ENCODE measurements at regions not wholly inside any gene's neighbourhood (a gene's known extent, or its start where the extent isn't known, plus 50 kb on each side); places are given as distances from the start of the nearest gene placed in this dataset.

DNA sequence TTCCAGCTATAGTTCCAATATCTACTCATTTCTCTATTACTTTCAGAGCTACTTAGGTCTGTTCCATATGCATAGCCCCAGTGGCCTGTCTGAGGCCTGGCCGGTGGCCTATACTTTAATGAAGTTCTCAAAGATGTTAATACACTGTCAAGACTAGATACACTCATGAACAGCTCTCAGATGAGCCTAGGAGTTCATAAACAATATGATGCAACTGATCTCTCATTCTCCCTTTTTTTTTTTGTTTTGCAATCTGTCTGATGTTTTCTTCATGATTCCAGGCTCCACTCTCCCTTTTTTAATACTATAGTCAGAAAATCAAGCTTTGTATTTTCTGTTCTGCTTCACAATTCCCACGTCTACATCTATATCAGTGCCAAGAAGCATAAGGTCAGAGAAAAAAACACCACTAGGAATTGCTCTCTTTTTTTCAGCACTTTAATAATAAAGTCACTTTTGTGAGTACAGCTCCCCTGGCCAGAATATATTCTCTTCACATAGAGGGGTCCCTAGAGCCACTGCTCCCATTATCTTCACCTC, 321.0 kb downstream of the C7orf25 start:
- H3K9me3 ChIP-seq (ENCODE audit: control insufficient read depth, insufficient read depth, low read length), result peaks cover 11% of the 10 kb centered on the region
- no peaks in the 10 kb centered on the region for H3K36me3 ChIP-seq (ENCODE audit: control insufficient read depth, insufficient read depth, low read length)
- no peak overlapping the region for H3K27ac ChIP-seq (ENCODE audit: low read depth, low read length)
- H3K4me3 ChIP-seq (ENCODE audit: low read depth, low read length), result no peak overlapping the region
- no peaks in the 10 kb centered on the region for H3K27me3 ChIP-seq (ENCODE audit: control insufficient read depth, insufficient read depth, low read length)
- no peaks in the 10 kb centered on the region for H3K4me1 ChIP-seq (ENCODE audit: control insufficient read depth, insufficient read depth, low read length)
- H3K9ac ChIP-seq (ENCODE audit: low read depth, low read length), result no peak overlapping the region

GRCh38 chr7:42588876-42589275, 323.0 kb downstream of the C7orf25 start:
- Histone ChIP-seq H3K4me1 (ENCODE audit: control insufficient read depth, insufficient read depth, low read length) (no peaks in the 10 kb centered on the region), H3K4me3 (ENCODE audit: low read depth, low read length) (no peak overlapping the region), H3K27ac (ENCODE audit: low read depth, low read length) (no peak overlapping the region), H3K9ac (ENCODE audit: low read depth, low read length) (no peak overlapping the region), H3K9me3 (ENCODE audit: control insufficient read depth, insufficient read depth, low read length) (peaks cover 16% of the 10 kb centered on the region), H3K27me3 (ENCODE audit: control insufficient read depth, insufficient read depth, low read length) (no peaks in the 10 kb centered on the region), H3K36me3 (ENCODE audit: control insufficient read depth, insufficient read depth, low read length) (no peaks in the 10 kb centered on the region)

GRCh38 chr7:42587806-42588205, 324.1 kb downstream of the C7orf25 start:
- no peaks in the 10 kb centered on the region for H3K36me3 ChIP-seq (ENCODE audit: control insufficient read depth, insufficient read depth, low read length)
- no peaks in the 10 kb centered on the region for H3K4me1 ChIP-seq (ENCODE audit: control insufficient read depth, insufficient read depth, low read length)
- H3K27me3 ChIP-seq (ENCODE audit: control insufficient read depth, insufficient read depth, low read length), result no peaks in the 10 kb centered on the region
- H3K9ac ChIP-seq (ENCODE audit: low read depth, low read length), result no peak overlapping the region
- no peak overlapping the region for H3K4me3 ChIP-seq (ENCODE audit: low read depth, low read length)
- H3K9me3 ChIP-seq (ENCODE audit: control insufficient read depth, insufficient read depth, low read length), result peaks cover 16% of the 10 kb centered on the region
- no peak overlapping the region for H3K27ac ChIP-seq (ENCODE audit: low read depth, low read length)

GRCh38 chr7:42580061-42580460, 331.8 kb downstream of the C7orf25 start:
- Histone ChIP-seq H3K9me3 (ENCODE audit: control insufficient read depth, insufficient read depth, low read length) (peaks cover 8% of the 10 kb centered on the region), H3K27me3 (ENCODE audit: control insufficient read depth, insufficient read depth, low read length) (no peaks in the 10 kb centered on the region), H3K27ac (ENCODE audit: low read depth, low read length) (no peak overlapping the region), H3K9ac (ENCODE audit: low read depth, low read length) (no peak overlapping the region), H3K4me1 (ENCODE audit: control insufficient read depth, insufficient read depth, low read length) (no peaks in the 10 kb centered on the region), H3K36me3 (ENCODE audit: control insufficient read depth, insufficient read depth, low read length) (no peaks in the 10 kb centered on the region), H3K4me3 (ENCODE audit: low read depth, low read length) (no peak overlapping the region)

DNA sequence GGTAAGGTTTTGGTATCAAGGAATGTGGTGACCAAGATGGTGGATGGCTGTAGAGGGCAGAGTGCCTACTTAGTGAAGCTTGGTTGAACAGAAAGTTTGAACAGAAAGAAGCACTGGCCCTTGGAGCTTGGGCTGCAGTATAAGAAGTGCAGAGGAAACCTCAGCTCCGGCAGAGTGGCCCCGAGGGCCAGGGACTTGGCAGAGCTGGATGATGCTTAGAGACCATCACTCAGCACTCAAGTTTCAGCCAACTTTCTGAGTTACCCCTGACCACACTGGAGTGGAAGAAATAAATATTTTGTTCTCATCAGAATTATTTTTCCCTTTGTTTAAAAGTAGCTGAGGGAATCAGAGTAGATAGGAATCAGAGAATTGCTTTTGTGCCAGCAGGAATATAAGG, 336.7 kb downstream of the C7orf25 start:
- Histone ChIP-seq H3K9ac (ENCODE audit: low read depth, low read length) (no peak overlapping the region), H3K4me3 (ENCODE audit: low read depth, low read length) (no peak overlapping the region), H3K36me3 (ENCODE audit: control insufficient read depth, insufficient read depth, low read length) (no peaks in the 10 kb centered on the region), H3K27ac (ENCODE audit: low read depth, low read length) (no peak overlapping the region), H3K4me1 (ENCODE audit: control insufficient read depth, insufficient read depth, low read length) (no peaks in the 10 kb centered on the region), H3K27me3 (ENCODE audit: control insufficient read depth, insufficient read depth, low read length) (no peaks in the 10 kb centered on the region), H3K9me3 (ENCODE audit: control insufficient read depth, insufficient read depth, low read length) (peaks cover 7% of the 10 kb centered on the region)

DNA sequence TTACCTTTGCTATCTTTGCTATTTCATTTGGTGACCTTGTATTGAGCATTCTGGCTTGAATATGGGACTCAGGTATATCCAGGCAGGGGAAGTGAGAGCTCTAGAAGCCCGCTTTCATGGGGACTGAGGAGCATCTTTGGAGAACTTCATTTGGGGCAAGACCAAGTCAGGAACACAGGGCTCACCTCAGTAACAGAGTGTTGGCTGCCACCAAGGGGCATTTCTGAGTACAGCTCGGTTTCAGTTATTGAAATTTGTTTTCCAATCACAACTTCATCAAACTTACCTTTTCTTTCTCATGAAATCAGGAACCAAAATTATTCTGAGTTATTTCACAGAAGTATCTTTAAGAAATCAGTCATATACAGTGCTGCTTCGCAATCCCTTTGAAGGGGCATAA, 337.2 kb downstream of the C7orf25 start:
- Histone ChIP-seq H3K4me3 (ENCODE audit: low read depth, low read length) (no peak overlapping the region), H3K36me3 (ENCODE audit: control insufficient read depth, insufficient read depth, low read length) (no peaks in the 10 kb centered on the region), H3K27ac (ENCODE audit: low read depth, low read length) (no peak overlapping the region), H3K4me1 (ENCODE audit: control insufficient read depth, insufficient read depth, low read length) (no peaks in the 10 kb centered on the region), H3K9ac (ENCODE audit: low read depth, low read length) (no peak overlapping the region), H3K27me3 (ENCODE audit: control insufficient read depth, insufficient read depth, low read length) (no peaks in the 10 kb centered on the region), H3K9me3 (ENCODE audit: control insufficient read depth, insufficient read depth, low read length) (peaks cover 2% of the 10 kb centered on the region; the same call in 1 of the 2 replicates)

GRCh38 chr7:42573881-42574672, 337.1 kb upstream of the GLI3 start:
- no peaks in the 10 kb centered on the region for H3K36me3 ChIP-seq (ENCODE audit: control insufficient read depth, insufficient read depth, low read length)
- no peaks in the 10 kb centered on the region; the same call in 1 of the 2 replicates for H3K9me3 ChIP-seq (ENCODE audit: control insufficient read depth, insufficient read depth, low read length)
- no peak overlapping the region for H3K9ac ChIP-seq (ENCODE audit: low read depth, low read length)
- no peaks in the 10 kb centered on the region for H3K27me3 ChIP-seq (ENCODE audit: control insufficient read depth, insufficient read depth, low read length)
- H3K4me3 ChIP-seq (ENCODE audit: low read depth, low read length), result no peak overlapping the region
- H3K27ac ChIP-seq (ENCODE audit: low read depth, low read length), result no peak overlapping the region
- no peaks in the 10 kb centered on the region for H3K4me1 ChIP-seq (ENCODE audit: control insufficient read depth, insufficient read depth, low read length)

DNA sequence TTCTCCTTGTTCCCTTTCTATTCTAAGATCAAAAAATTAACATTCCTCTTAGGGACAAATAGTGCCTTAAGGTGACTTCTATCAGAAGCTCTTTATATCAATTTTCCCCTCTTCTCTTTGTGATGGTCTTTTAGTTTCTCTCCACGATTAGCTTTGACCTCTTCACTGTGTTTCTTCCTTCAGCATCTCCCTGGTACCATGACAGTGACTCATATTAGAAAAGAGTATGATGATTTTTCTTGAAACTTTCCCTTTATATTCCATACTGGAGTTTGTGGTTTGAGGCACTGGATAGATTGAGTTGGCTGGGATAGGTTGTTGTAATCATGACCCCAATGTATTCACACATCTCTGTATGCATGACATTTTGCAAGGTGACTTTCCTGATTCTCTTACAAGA, 335.6 kb upstream of the GLI3 start:
- Histone ChIP-seq H3K27me3 (ENCODE audit: control insufficient read depth, insufficient read depth, low read length) (no peaks in the 10 kb centered on the region), H3K9ac (ENCODE audit: low read depth, low read length) (no peak overlapping the region), H3K4me1 (ENCODE audit: control insufficient read depth, insufficient read depth, low read length) (no peaks in the 10 kb centered on the region), H3K4me3 (ENCODE audit: low read depth, low read length) (no peak overlapping the region), H3K27ac (ENCODE audit: low read depth, low read length) (no peak overlapping the region), H3K36me3 (ENCODE audit: control insufficient read depth, insufficient read depth, low read length) (no peaks in the 10 kb centered on the region), H3K9me3 (ENCODE audit: control insufficient read depth, insufficient read depth, low read length) (no peaks in the 10 kb centered on the region)

DNA sequence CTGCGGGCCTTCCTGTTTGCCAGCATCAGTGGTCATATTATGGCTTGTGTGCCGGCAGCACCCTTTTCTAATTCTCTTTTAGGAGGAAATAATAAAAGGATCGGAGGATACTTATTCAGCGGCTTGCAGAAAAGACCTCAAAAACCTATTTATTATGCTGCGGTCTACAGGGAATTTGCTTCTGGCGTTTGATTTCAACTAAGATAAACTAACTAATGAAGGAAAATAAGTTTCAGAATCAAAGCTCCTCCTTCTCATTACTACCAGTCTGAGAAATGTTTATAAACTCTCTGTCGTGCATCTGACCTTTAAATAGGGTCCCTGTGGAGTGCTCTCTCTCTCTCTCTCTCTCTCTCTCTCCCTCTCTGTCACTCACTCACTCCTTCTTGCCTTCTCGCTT, 335.0 kb upstream of the GLI3 start:
- no peaks in the 10 kb centered on the region for H3K36me3 ChIP-seq (ENCODE audit: control insufficient read depth, insufficient read depth, low read length)
- no peak overlapping the region for H3K27ac ChIP-seq (ENCODE audit: low read depth, low read length)
- no peaks in the 10 kb centered on the region for H3K4me1 ChIP-seq (ENCODE audit: control insufficient read depth, insufficient read depth, low read length)
- no peaks in the 10 kb centered on the region for H3K9me3 ChIP-seq (ENCODE audit: control insufficient read depth, insufficient read depth, low read length)
- H3K27me3 ChIP-seq (ENCODE audit: control insufficient read depth, insufficient read depth, low read length), result no peaks in the 10 kb centered on the region
- H3K4me3 ChIP-seq (ENCODE audit: low read depth, low read length), result no peak overlapping the region
- H3K9ac ChIP-seq (ENCODE audit: low read depth, low read length), result no peak overlapping the region

GRCh38 chr7:42570944-42571343, 333.9 kb upstream of the GLI3 start:
- no peaks in the 10 kb centered on the region for H3K9me3 ChIP-seq (ENCODE audit: control insufficient read depth, insufficient read depth, low read length)
- H3K27ac ChIP-seq (ENCODE audit: low read depth, low read length), result no peak overlapping the region
- H3K36me3 ChIP-seq (ENCODE audit: control insufficient read depth, insufficient read depth, low read length), result no peaks in the 10 kb centered on the region
- H3K27me3 ChIP-seq (ENCODE audit: control insufficient read depth, insufficient read depth, low read length), result no peaks in the 10 kb centered on the region
- no peaks in the 10 kb centered on the region for H3K4me1 ChIP-seq (ENCODE audit: control insufficient read depth, insufficient read depth, low read length)
- no peak overlapping the region for H3K4me3 ChIP-seq (ENCODE audit: low read depth, low read length)
- no peak overlapping the region for H3K9ac ChIP-seq (ENCODE audit: low read depth, low read length)

DNA sequence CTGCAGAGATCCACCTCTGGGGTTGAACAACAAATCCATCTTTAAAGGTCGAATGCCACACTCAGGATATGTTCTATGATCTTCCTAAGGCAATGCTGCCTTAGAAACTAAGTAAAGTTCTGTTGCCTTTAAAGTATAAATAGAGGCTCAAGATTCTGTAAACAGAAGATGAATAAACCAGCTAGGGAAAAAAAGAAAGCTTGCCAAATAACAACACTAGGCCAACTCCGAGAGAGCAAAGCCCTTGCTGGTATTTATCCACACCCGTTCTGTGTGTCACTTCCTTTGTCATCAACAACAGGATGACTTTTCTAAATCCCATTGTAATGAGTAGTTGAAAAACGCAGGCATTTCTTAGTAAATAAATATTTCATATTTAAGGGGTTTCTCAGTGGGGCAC, 330.0 kb upstream of the GLI3 start:
- H3K36me3 ChIP-seq (ENCODE audit: control insufficient read depth, insufficient read depth, low read length), result no peaks in the 10 kb centered on the region
- no peak overlapping the region for H3K9ac ChIP-seq (ENCODE audit: low read depth, low read length)
- no peaks in the 10 kb centered on the region for H3K27me3 ChIP-seq (ENCODE audit: control insufficient read depth, insufficient read depth, low read length)
- H3K4me3 ChIP-seq (ENCODE audit: low read depth, low read length), result no peak overlapping the region
- H3K9me3 ChIP-seq (ENCODE audit: control insufficient read depth, insufficient read depth, low read length), result no peaks in the 10 kb centered on the region
- H3K4me1 ChIP-seq (ENCODE audit: control insufficient read depth, insufficient read depth, low read length), result no peaks in the 10 kb centered on the region
- H3K27ac ChIP-seq (ENCODE audit: low read depth, low read length), result no peak overlapping the region
